SJSA1 (cell line): ENCODE measurements at regions not wholly inside any gene's neighbourhood (a gene's known extent, or its start where the extent isn't known, plus 50 kb on each side); places are given as distances from the start of the nearest gene placed in this dataset.
"Not testable (repeated sequence)": the region's sequence is repeated elsewhere in the genome, so short reads cannot be mapped to it uniquely, and the experiment has no call there.

ENCODE experiments used
- DNase-seq, 2 experiments: peaks; one replicate each; pipeline ENCODE4 v3.0.0-alpha.2; 2015 to 2020; ENCODE audit warnings: low spot score in 2 of 2, low read depth in 1 of 2
- H3K27ac ChIP-seq: fragments of 250-450 bp; sonication (Bioruptor Pico); 2 replicates; pipeline ENCODE4 v1.5.1; 2020; ENCODE audit warnings: mild to moderate bottlenecking, moderate library complexity
- H3K27me3 ChIP-seq: fragments of 250-450 bp; sonication (Bioruptor Pico); replicated peaks from 2 replicates; pipeline ENCODE4 v1.5.1; 2020; ENCODE audit warnings: mild to moderate bottlenecking, moderate library complexity
- H3K36me3 ChIP-seq: fragments of 250-450 bp; sonication (Bioruptor Pico); 2 replicates; pipeline ENCODE4 v1.5.1; 2020; ENCODE audit warnings: mild to moderate bottlenecking
- H3K4me1 ChIP-seq: fragments of 250-450 bp; sonication (Bioruptor Pico); replicated peaks from 2 replicates; pipeline ENCODE4 v1.6.1; 2021; ENCODE audit warnings: mild to moderate bottlenecking
- H3K4me3 ChIP-seq: fragments of 250-450 bp; sonication (Bioruptor Pico); 2 replicates; pipeline ENCODE4 v1.5.1; 2020; ENCODE audit warnings: mild to moderate bottlenecking
- H3K9me3 ChIP-seq: fragments of 250-450 bp; sonication (Bioruptor Pico); replicated peaks from 2 replicates; pipeline ENCODE4 v1.5.1; 2020; ENCODE audit warnings: mild to moderate bottlenecking

- H3K27ac ChIP-seq, result no peak overlapping the region
- H3K36me3 ChIP-seq, result no peaks in the 10 kb centered on the region
- H3K9me3 ChIP-seq, result no peaks in the 10 kb centered on the region
- H3K27me3 ChIP-seq, result no peaks in the 10 kb centered on the region
- H3K4me1 ChIP-seq, result no peaks in the 10 kb centered on the region
- no peak for DNase-seq
- no peak overlapping the region for H3K4me3 ChIP-seq
These were observed 325.8 kb upstream of the RIOK2 start for GRCh38 chr5:97508864-97509263.

- not testable (repeated sequence) for H3K36me3 ChIP-seq, H3K4me3 ChIP-seq, H3K9me3 ChIP-seq, H3K27me3 ChIP-seq, H3K4me1 ChIP-seq, H3K27ac ChIP-seq, DNase-seq
These were observed 336.5 kb upstream of the RIOK2 start for GRCh38 chr5:97519565-97519964.

DNA sequence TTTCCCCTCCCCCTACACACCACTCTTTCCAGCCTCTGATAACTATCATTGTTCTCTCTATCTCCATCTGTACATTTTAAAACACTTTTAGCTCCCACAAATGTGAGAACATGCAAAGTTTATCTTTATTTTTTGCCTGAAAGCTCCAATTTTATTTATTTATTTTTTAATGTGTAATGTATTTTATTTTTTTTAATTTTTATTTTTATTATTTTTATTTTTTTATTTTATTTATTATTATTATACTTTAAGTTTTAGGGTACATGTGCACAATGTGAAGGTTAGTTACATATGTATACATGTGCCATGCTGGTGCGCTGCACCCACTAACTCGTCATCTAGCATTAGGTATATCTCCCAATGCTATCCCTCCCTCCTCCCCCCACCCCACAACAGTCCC, 340.3 kb upstream of the RIOK2 start:
- H3K4me3 ChIP-seq, H3K4me1 ChIP-seq, H3K27ac ChIP-seq, DNase-seq, H3K27me3 ChIP-seq, H3K36me3 ChIP-seq, H3K9me3 ChIP-seq: not testable (repeated sequence)

DNA sequence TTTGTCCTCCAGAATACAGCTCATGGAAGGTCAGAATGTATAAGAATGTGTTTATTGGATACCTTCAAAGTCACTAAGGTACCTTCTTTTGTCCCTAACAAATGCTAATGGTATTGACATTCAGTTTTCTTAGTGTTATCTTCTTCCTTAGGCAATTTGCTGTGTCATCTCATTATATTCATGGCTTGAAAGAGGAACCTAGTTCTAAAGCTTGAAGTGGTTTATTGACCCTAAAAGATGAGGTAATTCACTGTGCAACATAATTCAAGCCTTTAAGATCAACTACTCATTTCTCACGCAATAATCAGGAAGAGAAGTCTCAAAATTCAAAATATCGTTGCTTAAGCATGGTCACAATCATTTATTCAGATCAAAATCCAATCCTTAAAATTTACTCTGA, 342.7 kb upstream of the RIOK2 start:
- Histone ChIP-seq H3K27me3 (no peaks in the 10 kb centered on the region), H3K4me1 (no peaks in the 10 kb centered on the region), H3K4me3 (no peak overlapping the region), H3K36me3 (no peaks in the 10 kb centered on the region), H3K9me3 (peaks cover 4% of the 10 kb centered on the region; the same call in 1 of the 2 replicates), H3K27ac (no peak overlapping the region)
- no peak for DNase-seq

DNA sequence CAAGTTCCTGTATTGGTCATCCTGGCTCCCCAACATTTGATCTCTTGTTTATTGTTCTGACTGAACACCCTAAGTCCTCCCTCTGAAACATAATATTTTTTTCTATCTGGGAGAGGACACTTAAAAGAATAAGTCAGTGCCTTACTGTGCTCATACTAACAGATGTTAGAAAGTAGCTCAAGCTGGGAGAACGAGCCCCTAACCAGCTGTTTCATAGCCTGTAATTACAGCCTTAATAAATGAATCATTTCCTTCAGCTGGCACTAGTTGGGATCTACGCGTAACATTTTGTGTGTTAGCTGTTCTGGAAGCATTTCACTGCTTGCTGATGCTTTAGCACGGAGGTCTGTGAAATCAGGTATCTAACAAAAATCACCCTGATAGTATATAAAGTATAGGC, 345.9 kb upstream of the RIOK2 start:
- no peak for DNase-seq
- Histone ChIP-seq H3K4me1 (no peaks in the 10 kb centered on the region), H3K27me3 (no peaks in the 10 kb centered on the region), H3K9me3 (0 out of 2 replicates have a peak, but pooled peaks cover 4% of the 10 kb centered on the region), H3K4me3 (no peak overlapping the region), H3K27ac (no peak overlapping the region), H3K36me3 (no peaks in the 10 kb centered on the region)

DNA sequence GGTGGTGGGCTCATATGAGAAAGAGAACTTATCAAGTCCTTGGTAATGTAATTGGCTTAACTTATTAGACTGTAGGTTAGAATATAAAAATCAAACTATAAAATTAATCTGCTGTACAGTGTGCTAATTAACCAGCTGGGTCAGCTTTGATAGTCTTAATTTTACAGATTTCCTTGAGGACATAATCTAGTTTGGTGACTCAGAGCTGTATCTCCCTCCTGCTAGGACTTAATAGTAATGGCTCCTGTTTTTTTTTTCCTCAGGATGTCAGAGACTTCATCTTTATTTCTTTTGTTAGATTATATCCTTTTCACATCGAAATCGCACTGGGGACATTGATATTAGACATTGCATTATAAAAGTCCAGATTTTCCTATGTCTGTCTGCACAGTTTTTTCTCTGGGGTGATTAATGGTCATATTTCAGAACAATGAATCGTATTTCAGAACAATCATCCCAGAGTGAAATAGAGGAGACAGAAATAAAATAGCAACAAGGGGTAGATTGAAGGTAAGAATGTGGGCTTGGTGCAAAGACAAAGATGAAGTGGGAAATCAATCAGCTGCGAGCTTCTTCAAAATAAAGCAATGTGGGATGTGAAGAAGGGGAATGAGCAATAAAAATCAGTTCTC, 346.4 kb upstream of the RIOK2 start:
- Histone ChIP-seq H3K36me3 (no peaks in the 10 kb centered on the region), H3K9me3 (0 out of 2 replicates have a peak, but pooled peaks cover 4% of the 10 kb centered on the region), H3K4me1 (no peaks in the 10 kb centered on the region), H3K27me3 (no peaks in the 10 kb centered on the region), H3K27ac (no peak overlapping the region), H3K4me3 (no peak overlapping the region)
- no peak for DNase-seq

GRCh38 chr5:97531549-97531948, 348.5 kb upstream of the RIOK2 start:
- Histone ChIP-seq H3K9me3 (no peaks in the 10 kb centered on the region), H3K27me3 (no peaks in the 10 kb centered on the region), H3K36me3 (no peaks in the 10 kb centered on the region), H3K4me1 (no peaks in the 10 kb centered on the region), H3K4me3 (no peak overlapping the region), H3K27ac (no peak overlapping the region)
- no peak for DNase-seq

DNA sequence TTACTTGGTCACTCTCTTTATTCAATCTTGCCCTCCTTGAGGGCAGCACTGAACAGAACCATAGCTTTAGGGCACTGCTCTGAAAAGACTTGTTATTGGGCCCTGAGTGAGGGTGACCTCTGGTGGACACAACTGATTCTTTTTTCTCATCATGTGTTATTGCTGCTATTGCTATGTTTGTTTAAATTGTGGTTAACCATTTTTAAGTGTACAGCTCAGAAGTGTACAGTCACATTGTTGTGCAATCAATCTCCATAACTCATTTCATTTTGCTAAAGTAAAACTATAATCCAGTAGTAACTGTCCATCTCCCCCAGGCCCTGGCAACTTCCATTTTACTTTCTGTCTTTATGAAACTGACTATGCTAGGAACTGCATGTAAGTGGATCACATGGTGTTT, 351.1 kb upstream of the RIOK2 start:
- peak in 1 of 2 experiments; percentile 52 for DNase-seq
- Histone ChIP-seq H3K27me3 (no peaks in the 10 kb centered on the region), H3K36me3 (no peaks in the 10 kb centered on the region), H3K4me3 (no peak overlapping the region), H3K27ac (no peak overlapping the region), H3K9me3 (no peaks in the 10 kb centered on the region), H3K4me1 (no peaks in the 10 kb centered on the region)

GRCh38 chr5:97536683-97537082, 353.6 kb upstream of the RIOK2 start:
- H3K27me3 ChIP-seq, result no peaks in the 10 kb centered on the region
- H3K9me3 ChIP-seq, result no peaks in the 10 kb centered on the region
- no peak overlapping the region for H3K27ac ChIP-seq
- no peak for DNase-seq
- H3K4me3 ChIP-seq, result no peak overlapping the region
- no peaks in the 10 kb centered on the region for H3K4me1 ChIP-seq
- H3K36me3 ChIP-seq, result no peaks in the 10 kb centered on the region

DNA sequence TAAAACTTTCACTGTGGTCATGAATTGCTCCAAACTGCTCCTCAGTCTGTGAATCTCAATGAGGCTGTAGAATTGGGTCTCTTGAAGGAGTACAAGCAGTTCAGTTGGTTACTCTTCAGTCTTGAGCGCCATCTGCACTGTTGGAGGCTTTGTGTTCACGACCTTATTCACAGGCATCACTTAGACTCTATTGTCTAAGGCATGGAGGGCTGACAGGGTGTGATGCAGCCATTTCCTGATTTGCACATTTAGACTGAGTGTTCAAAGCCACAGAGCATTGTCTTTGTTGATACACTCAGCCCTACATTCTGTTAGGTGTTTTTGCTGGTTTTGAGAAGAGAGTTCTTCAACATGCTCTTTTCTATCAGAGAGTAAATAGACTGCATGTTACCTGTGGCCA, 355.9 kb upstream of the RIOK2 start:
- no peak for DNase-seq
- Histone ChIP-seq H3K9me3 (no peaks in the 10 kb centered on the region), H3K27me3 (no peaks in the 10 kb centered on the region), H3K4me3 (no peak overlapping the region), H3K36me3 (no peaks in the 10 kb centered on the region), H3K4me1 (no peaks in the 10 kb centered on the region), H3K27ac (no peak overlapping the region)

GRCh38 chr5:97541864-97542263, 358.8 kb upstream of the RIOK2 start:
- Histone ChIP-seq H3K36me3 (no peaks in the 10 kb centered on the region), H3K4me3 (no peak overlapping the region), H3K9me3 (no peaks in the 10 kb centered on the region), H3K4me1 (no peaks in the 10 kb centered on the region), H3K27ac (no peak overlapping the region), H3K27me3 (no peaks in the 10 kb centered on the region)
- DNase-seq, result no peak

DNA sequence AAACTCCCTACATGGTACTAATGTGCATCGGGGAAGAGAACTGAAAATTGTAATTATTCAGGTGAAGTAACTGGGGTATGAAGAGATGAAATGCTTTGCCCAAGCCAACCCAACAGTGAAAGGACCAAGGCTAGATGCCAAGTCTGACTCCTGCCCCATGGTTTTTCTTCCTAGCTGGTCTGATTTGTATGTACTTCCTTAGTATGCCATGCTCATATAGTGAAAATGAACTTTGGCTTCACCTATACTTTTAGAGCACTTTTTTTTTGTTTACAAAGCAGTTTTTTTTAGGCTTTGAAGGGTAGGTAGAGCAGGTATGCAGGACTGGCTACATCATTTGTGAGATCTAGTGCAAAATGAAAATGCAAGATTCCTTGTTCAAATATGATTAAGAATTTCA, 359.4 kb upstream of the RIOK2 start:
- no peak overlapping the region for H3K4me3 ChIP-seq
- H3K4me1 ChIP-seq, result no peaks in the 10 kb centered on the region
- H3K27ac ChIP-seq, result no peak overlapping the region
- H3K9me3 ChIP-seq, result 0 out of 2 replicates have a peak, but pooled peaks cover 5% of the 10 kb centered on the region
- H3K36me3 ChIP-seq, result no peaks in the 10 kb centered on the region
- DNase-seq, result no peak
- H3K27me3 ChIP-seq, result 0 out of 2 replicates have a peak, but pooled peaks cover 2% of the 10 kb centered on the region

DNA sequence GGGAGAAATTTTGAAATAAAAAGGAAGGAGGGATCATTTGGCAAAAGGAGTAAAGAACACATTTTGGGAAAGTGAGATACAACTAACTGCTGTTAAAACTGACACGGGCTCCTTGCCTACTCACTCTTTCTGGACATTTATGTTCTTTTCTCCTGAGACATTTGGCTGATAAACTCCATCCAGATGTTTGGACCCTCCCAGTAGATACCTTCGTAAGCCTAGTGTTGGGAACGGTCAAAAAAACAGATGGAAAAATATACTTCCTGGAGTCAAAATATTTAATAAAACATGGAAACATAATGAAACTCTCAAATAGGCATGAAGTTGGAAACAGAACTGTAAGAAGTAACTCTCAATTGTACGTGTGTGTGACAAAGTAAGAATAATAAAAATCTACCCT, 360.1 kb upstream of the RIOK2 start:
- H3K27ac ChIP-seq, result no peak overlapping the region
- 0 out of 2 replicates have a peak, but pooled peaks cover 2% of the 10 kb centered on the region for H3K27me3 ChIP-seq
- 0 out of 2 replicates have a peak, but pooled peaks cover 5% of the 10 kb centered on the region for H3K9me3 ChIP-seq
- no peak for DNase-seq
- no peaks in the 10 kb centered on the region for H3K4me1 ChIP-seq
- H3K36me3 ChIP-seq, result no peaks in the 10 kb centered on the region
- no peak overlapping the region for H3K4me3 ChIP-seq

- H3K27ac ChIP-seq, result no peak overlapping the region
- H3K27me3 ChIP-seq, result 0 out of 2 replicates have a peak, but pooled peaks cover 3% of the 10 kb centered on the region
- H3K4me3 ChIP-seq, result no peak overlapping the region
- H3K9me3 ChIP-seq, result 0 out of 2 replicates have a peak, but pooled peaks cover 5% of the 10 kb centered on the region
- DNase-seq, result no peak
- H3K36me3 ChIP-seq, result no peaks in the 10 kb centered on the region
- no peaks in the 10 kb centered on the region for H3K4me1 ChIP-seq
These were observed 361.2 kb upstream of the RIOK2 start for GRCh38 chr5:97544240-97544639.

DNA sequence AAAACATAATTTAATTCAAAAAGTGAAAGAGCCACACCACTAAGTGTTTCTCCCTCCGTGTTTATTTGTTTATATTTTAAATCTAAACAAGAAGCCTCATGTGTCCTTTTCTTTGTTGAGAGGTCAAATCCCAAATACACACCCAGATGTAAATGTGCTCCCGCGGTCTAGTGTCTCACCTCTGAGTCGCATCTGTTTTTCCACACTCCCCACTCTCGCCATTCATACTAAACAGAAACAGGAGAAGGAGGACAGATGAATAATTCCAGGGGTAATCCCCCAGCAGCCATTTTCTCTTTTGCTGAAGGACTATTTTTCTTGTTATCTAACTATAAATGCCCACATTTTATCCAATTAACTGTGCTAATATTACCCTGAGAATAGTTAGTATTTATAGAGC, 361.6 kb upstream of the RIOK2 start:
- no peak for DNase-seq
- H3K27ac ChIP-seq, result no peak overlapping the region

More for the DNA sequence above, 361.6 kb upstream of the RIOK2 start:
- Histone ChIP-seq H3K9me3 (0 out of 2 replicates have a peak, but pooled peaks cover 5% of the 10 kb centered on the region), H3K36me3 (no peaks in the 10 kb centered on the region), H3K4me3 (no peak overlapping the region), H3K4me1 (no peaks in the 10 kb centered on the region), H3K27me3 (0 out of 2 replicates have a peak, but pooled peaks cover 5% of the 10 kb centered on the region)
